Stimulated activated CD8-positive, alpha-beta memory T cell treated with anti-CD3 and anti-CD28 coated beads, Interleukin-4, amount 100 ng/mL, for 48 hours (primary cell): ENCODE measurements at regions not wholly inside any gene's neighbourhood (a gene's known extent, or its start where the extent isn't known, plus 50 kb on each side); places are given as distances from the start of the nearest gene placed in this dataset.
"Not testable (repeated sequence)": the region's sequence is repeated elsewhere in the genome, so short reads cannot be mapped to it uniquely, and the experiment has no call there.

Experiments used
- DNase-seq: peaks from one replicate; pipeline ENCODE4 v3.0.0-alpha.2; 2020

DNA sequence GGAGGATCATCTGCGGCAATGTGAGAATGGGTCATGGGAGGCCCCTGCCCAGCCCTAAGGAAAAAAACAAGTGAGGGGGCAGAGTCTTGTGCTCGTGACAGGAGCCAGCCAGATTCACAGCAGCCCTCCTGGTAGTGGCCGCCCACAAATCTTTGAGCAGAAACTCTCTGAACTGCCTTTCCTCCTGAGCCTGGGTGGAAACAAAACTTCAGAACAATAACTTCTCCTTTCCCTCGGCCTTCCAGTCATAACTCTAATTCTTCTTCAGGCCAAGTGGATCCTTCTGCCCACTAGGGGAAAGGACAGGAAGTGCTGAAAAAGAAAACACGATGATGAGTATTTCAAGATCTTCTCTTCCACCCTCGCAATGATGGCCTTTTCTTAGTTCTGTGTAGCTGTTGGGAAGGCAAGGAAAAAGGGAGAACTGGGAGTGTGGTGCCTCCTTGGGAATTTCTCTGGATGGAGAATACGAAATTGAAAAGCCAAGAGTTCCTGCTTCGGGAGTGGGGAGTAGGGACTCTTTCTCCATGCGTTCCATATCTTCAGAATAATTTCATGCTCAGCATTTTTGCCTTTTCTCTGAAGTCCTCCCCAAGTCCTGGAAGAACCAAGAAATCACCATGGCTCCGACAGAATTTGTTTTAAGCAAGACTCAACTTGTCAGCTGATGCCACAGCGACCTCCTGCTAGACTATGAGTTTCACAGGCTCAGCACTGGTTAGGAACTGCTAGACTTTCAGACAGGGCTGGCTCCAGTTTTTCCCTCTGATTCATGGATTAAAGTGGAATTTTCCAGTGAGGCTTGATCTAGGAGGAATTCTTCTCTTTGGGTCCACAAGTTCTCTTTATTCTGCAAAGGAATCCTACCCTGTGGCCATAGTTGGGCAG is 188.9 kb downstream of the CAND1 start:
- no peak for DNase-seq

GRCh38 chr12:67459173-67459572 is 189.4 kb upstream of the DYRK2 start:
- DNase-seq, result no peak

- DNase-seq, result no peak
Observed at GRCh38 chr12:67459578-67459977, 189.0 kb upstream of the DYRK2 start.

- DNase-seq, result no peak
Observed at GRCh38 chr12:67460388-67460787, 188.2 kb upstream of the DYRK2 start.

- no peak for DNase-seq
Observed at GRCh38 chr12:67468549-67469245, 179.8 kb upstream of the DYRK2 start.

GRCh38 chr12:67469666-67470065 is 178.9 kb upstream of the DYRK2 start:
- no peak for DNase-seq

DNA sequence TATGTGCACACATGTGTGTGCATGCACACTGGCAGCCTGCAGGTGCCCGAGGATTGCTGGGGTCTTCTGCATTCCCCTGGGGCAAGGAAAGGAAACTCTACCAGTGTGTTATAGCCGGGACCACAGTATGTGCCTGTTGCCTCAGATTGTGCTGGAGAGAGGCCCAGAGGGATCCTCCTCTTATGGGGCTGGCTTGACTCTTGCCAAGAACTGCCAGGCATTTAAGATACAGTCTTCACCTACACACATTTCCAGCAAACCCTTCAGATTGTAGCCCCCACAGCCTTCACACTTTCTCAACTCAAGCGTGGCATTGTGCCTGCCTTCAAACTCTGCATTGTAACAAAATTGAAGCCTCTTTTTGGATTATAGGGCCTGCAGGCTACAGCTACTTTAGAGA is 176.7 kb upstream of the DYRK2 start:
- no peak for DNase-seq

GRCh38 chr12:67472539-67472938 is 176.0 kb upstream of the DYRK2 start:
- DNase-seq, result no peak

DNA sequence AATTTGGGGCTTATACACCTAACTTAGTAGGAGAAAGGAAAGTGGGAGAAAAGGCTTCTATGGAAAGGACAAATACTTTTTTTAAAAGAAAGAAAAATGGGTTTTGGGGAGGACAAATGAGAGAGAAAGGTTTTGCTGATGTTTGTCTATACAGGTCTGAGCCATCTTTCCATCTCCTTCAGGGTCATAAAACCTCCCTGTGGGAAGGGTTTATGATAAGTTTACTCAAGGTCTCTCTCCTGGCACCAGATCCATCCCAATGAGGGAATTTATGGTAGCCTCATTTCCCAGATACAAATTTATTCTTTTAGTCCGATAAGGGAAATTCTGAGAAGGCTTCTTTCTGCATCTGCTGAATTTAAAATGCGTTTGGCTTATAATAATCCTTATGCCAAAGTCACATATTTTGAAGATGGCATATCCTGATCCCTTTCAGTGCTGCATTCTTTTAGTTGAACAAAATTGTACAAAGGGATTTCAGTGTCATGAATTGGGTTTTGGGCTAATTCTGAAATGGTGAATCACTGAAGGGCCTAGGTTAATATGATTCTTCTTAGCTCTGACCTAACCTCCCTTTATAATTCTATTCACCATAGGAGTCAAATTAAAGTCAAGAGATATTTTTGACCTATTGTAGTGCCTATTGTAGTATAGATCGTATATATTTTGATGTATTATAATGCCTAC is 173.5 kb upstream of the DYRK2 start:
- DNase-seq, result no peak

GRCh38 chr12:67475725-67476124 is 172.8 kb upstream of the DYRK2 start:
- no peak for DNase-seq

DNA sequence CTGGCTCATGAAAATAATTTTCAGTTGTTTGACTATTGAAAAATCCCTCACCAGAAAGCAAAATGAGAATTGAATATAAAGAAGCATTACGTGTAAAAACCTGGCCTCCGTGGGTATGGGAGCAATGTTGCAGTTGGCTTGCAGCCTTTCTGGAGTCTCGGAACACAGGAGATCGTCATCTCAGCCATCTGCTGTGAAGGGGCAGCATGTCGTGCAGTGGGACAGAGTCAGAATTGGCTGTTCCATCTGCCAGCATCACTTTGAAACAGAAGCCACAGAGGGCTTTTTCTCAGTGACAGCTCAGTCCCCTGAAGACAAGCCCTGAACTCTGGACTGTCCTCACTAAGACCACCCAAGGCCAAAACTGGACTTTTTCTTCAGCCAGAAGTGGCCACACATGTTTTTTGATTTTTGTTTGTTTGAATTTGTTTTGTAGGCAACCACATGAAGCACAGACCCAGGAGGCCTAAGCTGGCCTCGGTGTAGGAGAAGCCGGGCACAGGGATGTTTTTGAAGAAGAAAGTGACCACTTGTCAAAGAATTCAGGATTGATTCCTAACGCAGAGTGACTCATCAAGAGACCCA is 170.8 kb upstream of the DYRK2 start:
- no peak for DNase-seq

GRCh38 chr12:67482751-67483661 is 165.5 kb upstream of the DYRK2 start:
- DNase-seq, result peak; percentile 62

- no peak for DNase-seq
Observed at GRCh38 chr12:67483871-67484554, 164.5 kb upstream of the DYRK2 start.

- DNase-seq, result no peak
Observed at GRCh38 chr12:67484791-67485480, 163.6 kb upstream of the DYRK2 start.

DNA sequence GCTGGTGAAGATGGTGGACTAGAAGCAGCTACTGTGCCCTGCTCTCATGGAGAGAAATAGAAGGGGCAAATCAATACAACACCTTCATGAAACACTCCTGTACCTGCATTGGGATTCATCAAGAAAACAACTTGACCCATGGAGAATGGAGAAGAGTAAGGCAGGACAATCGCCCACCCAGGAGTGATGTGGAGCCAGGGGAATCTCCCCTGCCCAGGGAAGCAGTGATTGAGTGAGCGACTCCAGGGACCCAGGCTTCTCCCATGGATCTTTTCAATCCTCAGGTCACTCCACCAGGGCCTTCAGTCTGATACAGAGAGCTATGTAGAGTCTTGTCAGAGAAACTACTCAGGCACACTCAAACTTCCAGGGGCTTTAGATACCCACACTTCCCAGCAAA is 161.9 kb upstream of the DYRK2 start:
- DNase-seq, result no peak

DNA sequence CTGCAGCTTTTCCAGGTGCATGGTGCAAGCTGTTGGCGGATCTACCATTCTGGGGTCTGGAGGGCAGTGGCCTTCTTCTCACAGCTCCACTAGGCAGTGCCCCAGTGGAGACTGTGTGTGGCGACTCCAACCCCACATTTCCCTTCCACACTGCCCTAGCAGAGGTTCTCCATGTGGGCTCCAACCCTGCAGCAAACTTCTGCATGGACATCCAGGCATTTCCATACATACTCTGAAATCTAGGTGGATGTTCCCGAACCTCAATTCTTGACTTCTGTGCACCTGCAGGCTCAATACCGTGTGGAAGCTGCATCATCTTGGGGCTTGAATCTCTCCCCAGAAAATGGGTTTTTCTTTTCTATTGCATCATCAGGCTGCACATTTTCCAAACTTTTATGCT is 160.2 kb upstream of the DYRK2 start:
- DNase-seq, result not testable (repeated sequence)

DNA sequence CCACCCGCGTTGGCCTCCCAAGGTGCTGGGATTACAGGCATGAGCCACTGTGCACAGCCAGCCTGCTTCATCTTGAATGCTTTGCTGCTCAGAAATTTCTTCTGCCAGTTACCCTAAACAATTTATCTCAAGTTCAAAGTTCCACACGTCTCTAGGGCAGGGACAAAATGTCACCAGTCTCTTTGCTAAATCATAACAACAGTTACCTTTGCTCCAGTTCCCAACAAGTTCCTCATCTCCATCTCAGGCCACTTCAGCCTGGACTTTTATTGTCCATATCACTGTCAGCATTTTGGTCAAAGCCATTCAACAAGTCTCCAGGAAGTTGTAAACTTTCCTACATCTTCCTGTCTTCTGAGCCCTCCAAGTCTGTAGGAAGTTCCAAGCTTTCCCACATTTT is 159.5 kb upstream of the DYRK2 start:
- DNase-seq, result no peak

DNA sequence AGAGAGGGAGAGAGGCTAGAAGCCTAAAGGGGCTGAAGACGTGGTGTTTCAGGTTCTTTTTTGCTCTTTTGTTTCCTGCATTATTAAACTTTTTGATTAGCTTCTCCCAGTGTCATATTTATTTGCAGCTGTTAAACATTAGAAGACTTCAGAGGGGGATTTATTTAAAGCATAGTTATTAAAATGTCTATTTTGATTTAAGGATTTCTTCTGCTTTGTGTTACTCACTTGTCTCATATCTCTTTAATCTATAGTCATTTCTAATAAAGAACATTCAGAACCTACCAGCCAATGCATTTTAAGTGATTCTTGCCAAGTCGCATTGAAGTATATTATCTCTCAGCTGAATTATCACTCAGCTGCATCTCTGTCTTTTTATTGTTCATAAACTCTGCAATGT is 152.0 kb upstream of the DYRK2 start:
- DNase-seq, result no peak

DNA sequence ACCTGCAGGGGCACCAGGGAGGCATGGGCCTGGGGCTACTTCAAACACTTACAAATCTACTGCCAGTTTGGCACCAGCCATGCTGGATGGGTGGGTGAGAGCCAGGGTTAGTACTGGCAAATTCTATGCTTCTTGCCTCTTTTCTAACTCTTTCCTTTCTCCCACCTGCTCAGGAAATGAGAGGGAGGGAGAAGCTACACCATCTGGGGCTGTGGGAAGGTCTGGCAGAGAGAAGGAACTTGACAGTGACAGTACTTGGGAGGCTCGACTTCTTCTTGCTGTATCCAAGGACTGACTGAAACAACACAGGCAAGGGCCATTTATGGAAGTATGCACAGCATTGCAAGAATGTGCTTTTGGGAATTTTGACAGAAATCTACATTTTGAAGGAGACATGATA is 149.6 kb upstream of the DYRK2 start:
- no peak for DNase-seq

DNA sequence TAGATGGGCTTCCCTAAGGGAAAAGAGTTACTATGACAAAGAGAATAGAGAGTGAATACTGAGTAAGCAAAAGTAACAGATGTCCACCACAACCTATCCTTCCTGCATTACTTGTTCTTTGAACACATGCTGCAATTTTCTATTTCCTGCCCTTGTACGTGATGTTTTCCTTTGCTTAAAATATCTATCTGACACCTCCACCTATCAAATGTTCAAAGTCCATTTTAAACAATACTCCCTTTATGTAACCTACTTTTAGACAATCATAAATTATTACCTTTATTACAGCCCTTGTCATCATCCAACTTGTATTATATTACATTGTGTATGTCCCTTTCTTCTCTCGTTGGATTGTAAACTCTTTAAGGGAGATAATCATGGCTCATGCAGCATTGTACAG is 147.2 kb upstream of the DYRK2 start:
- no peak for DNase-seq

DNA sequence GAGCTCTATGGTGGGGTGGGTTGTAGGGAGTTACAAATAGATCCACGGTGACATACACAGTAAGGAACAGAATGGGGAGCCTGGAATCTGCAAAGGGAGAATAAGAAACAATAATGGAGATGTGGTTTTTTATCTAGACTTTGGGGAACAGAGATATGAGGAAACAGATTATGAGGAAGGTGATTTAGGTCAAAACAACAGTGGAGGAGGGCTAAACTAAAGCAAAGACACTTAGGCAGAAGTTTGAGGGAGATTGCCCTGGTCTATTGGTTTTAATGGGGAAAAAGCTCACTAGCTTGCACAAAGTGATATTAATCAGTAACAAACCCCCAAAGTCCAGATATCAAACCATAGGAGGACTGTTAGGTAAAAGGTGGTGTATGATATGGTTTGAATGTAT is 144.5 kb upstream of the DYRK2 start:
- DNase-seq, result no peak
